GM19035 (cell line): ENCODE measurements at regions not wholly inside any gene's neighbourhood (a gene's known extent, or its start where the extent isn't known, plus 50 kb on each side); places are given as distances from the start of the nearest gene placed in this dataset.

Experiments
- ATAC-seq: cut with Tn5 transposase; IDR thresholded peaks from one replicate; pipeline ENCODE4 v1.9.1; 2021; ENCODE audit not compliant: unreplicated experiment

GRCh38 chr2:46239175-46239846, 57.9 kb upstream of the EPAS1 start:
- ATAC-seq: no peak

- ATAC-seq: peak; percentile 65
These were observed 57.4 kb upstream of the EPAS1 start for GRCh38 chr2:46239847-46240181.

GRCh38 chr2:46241344-46241743, 55.9 kb upstream of the EPAS1 start:
- no peak for ATAC-seq

GRCh38 chr2:46245869-46246268, 51.3 kb upstream of the EPAS1 start:
- ATAC-seq: no peak

- ATAC-seq: peak; percentile 69
These were observed 50.4 kb upstream of the EPAS1 start for GRCh38 chr2:46246790-46247189.
